Bronchial epithelial cell (primary cell): ENCODE measurements at regions not wholly inside any gene's neighbourhood (a gene's known extent, or its start where the extent isn't known, plus 50 kb on each side); places are given as distances from the start of the nearest gene placed in this dataset.
A peak's percentile ranks its signal among the peaks of the same experiment; 100 is the strongest.

Experiments used
- DNase-seq: peaks from one replicate; pipeline ENCODE4 v3.0.0-alpha.2; 2010; ENCODE audit warnings: low read depth
- FAIRE-seq: peaks from 2 replicates; lab custom pipeline; 2011; peaks lifted over from hg19 to GRCh38; lab: Jason Lieb, UNC
- H3K27me3 ChIP-seq: 2 replicates; pipeline ENCODE4 v1.5.1; 2011; ENCODE audit warnings: low read length; ENCODE audit not compliant: control insufficient read depth, insufficient read depth
- H3K36me3 ChIP-seq: 2 replicates; pipeline ENCODE4 v1.5.1; 2011; ENCODE audit warnings: low read length; ENCODE audit not compliant: control insufficient read depth, insufficient read depth
- H3K4me3 ChIP-seq: 2 replicates; pipeline ENCODE4 v1.5.1; 2011; ENCODE audit warnings: mild to moderate bottlenecking, low read depth, low read length, control low read depth
- TF ChIP-seq, protein P1 (sequence below): IDR thresholded peaks from 2 replicates; pipeline ENCODE4 v1.5.1; 2011; ENCODE audit warnings: mild to moderate bottlenecking, moderate library complexity, low read length, control low read depth, inconsistent platforms; ENCODE audit not compliant: insufficient read depth, severe bottlenecking

DNA sequence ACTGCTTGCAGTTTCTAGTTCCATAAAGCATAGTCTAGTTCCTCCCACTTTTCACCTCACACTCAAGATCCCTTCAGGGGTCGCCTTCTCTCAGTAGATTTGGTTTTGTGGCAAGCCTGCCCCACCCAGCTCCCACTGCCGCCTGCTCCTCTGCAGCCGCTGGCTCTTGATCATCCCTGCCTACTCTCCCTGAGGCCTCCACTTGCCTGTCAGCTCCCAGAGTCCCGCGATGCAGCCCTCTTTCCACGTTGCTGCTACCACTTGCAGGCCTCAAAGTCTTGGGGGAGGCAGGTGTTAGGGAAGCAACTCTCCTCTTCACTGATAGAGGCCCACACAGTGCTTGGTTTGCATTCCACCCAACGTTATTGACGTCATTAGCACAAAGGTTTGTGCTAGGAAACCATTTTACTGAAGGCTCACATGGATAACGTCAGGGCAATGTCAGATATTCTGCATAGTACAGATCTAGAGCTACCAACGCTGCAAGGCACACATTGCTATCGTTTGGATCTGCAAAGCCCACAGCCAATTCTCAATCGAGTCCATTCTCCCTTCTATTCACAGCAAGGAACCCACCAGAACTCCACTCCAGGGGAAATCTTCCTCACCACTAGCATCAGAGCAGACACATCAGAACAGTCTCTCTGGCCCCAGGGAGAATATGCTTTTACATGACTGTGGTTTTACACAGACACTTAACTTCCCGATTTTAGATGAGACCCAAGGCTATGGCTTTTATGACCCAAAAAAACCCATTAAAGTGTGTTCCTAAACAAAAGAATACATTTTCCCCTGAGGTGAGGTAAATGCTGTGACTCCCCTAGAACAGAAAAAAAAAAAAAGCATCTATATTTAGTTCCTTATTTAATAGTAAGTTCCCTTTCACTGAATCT is 519.5 kb upstream of the CAMK1G start:
- TF ChIP-seq, protein P1, sequence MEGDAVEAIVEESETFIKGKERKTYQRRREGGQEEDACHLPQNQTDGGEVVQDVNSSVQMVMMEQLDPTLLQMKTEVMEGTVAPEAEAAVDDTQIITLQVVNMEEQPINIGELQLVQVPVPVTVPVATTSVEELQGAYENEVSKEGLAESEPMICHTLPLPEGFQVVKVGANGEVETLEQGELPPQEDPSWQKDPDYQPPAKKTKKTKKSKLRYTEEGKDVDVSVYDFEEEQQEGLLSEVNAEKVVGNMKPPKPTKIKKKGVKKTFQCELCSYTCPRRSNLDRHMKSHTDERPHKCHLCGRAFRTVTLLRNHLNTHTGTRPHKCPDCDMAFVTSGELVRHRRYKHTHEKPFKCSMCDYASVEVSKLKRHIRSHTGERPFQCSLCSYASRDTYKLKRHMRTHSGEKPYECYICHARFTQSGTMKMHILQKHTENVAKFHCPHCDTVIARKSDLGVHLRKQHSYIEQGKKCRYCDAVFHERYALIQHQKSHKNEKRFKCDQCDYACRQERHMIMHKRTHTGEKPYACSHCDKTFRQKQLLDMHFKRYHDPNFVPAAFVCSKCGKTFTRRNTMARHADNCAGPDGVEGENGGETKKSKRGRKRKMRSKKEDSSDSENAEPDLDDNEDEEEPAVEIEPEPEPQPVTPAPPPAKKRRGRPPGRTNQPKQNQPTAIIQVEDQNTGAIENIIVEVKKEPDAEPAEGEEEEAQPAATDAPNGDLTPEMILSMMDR = no peak
- FAIRE-seq (no peak), DNase-seq (no peak)
- H3K4me3 ChIP-seq = no peak overlapping the region
- no peaks in the 10 kb centered on the region for H3K27me3 ChIP-seq
- no peaks in the 10 kb centered on the region for H3K36me3 ChIP-seq

DNA sequence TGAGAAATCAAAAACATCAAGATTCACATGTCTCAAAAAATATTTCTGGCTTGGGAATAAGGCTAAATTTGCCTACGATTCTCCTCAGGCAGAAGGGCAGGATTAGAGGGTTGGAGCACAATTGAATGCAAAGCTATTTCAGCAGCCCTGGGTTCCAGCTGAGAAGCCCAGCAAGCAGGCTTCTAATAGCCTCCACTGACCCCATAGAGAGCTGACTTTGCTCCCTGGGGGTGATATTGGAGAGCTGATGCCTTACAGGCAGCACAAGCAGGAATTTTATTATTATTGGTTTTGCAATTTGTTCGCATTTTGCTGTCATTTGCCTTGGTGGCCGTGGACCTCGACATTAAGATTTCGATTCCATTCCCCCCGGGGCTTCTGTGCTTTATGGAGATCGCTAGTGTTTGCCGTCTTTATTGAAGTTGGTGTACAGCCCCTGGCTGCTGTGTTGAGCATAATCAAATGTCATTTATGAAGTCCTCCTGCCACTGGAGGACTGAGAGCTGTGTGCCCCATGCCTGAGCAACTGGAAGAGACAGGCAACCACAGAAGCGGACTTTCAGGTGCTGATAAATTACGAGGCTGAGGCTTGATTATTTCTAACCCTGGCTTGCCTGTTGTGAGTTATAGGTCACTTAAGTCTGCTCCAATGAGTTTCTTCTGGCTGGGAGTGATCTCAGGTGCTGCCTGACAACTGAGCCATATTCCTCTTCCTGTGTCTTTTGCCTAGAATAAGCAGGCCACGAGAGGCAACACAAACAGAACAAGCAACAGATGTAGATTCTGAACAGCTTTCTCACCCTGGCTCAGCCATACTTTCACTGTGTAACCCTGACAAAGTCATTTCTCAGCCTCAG is 518.4 kb upstream of the CAMK1G start:
- TF ChIP-seq, protein P1 = no peak
- Histone ChIP-seq H3K4me3 (no peak overlapping the region), H3K27me3 (no peaks in the 10 kb centered on the region), H3K36me3 (no peaks in the 10 kb centered on the region)
- FAIRE-seq (no peak), DNase-seq (no peak)

DNA sequence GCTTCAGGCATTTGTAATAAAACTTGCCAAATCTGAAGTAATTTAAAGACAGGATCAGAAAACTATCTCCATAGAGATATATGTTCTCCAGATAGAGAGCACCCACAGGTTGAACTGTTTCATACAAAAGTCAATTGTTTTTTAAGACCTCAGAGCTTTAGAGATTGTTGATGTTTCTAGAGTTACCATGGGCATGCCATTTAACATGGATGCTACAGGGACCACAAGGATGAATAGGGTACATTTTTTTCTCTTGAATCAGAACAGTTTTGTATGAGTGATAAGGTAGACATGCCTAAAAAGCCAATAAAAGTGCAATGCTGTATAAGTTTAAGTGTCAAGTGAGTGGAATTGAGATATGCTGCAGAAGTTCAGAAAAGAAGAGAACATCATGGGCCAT is 511.0 kb upstream of the CAMK1G start:
- TF ChIP-seq, protein P1 = no peak
- H3K4me3 ChIP-seq = no peak overlapping the region
- H3K27me3 ChIP-seq = no peaks in the 10 kb centered on the region
- DNase-seq = no peak
- no peaks in the 10 kb centered on the region for H3K36me3 ChIP-seq
- peak; percentile 28 for FAIRE-seq

DNA sequence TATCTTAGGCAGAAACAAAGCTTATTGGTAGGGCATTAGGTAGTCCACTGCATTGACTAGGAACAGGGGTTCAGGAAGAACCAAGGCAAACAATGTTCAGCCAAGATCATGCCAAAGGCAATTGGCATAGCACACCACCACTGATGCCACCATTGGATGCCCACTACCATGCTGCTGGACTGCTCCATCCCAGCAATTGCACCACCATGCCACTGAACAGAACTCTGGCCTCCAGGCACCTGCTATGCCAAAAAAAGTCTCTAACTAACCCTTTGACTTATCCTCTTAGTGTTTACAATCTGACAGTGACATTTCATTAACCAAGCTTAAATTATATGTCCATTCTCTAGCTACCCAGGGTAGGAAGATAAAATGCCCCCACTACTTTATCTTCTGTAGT is 509.6 kb upstream of the CAMK1G start:
- H3K4me3 ChIP-seq = no peak overlapping the region
- TF ChIP-seq, protein P1 = no peak
- H3K36me3 ChIP-seq = no peaks in the 10 kb centered on the region
- H3K27me3 ChIP-seq = no peaks in the 10 kb centered on the region
- DNase-seq = no peak
- no peak for FAIRE-seq

DNA sequence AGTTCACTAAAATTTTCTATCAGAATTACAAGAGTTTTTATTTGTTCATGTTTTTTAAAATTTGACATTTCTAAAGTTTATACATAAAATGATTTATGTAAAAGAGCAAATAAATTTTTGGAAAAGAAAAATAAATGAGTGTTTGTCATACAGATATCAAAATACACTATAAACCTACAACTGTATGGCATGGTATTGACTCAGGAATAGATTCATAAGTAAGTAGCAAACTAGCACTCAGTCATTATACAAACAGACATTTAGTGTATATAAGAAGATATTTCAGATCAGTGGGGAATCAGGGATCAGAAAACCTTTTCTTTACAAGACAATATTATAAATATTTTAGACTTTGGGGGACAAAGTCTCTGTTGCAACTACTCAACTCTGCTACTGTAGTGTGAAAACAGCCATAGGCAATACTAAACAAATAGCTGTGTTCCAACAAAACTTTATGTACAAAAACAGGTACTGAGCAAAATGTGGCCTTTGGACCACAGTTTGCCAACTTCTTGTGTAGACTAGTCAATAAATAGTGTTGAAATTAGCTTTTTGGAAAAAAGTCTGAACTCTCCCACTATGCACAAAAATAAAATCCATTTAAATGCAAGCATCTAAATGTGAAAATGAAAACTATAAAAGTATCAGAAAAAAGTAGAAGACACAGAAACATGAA is 508.8 kb upstream of the CAMK1G start:
- FAIRE-seq (no peak), DNase-seq (no peak)
- no peaks in the 10 kb centered on the region for H3K36me3 ChIP-seq
- no peak overlapping the region for H3K4me3 ChIP-seq
- no peaks in the 10 kb centered on the region for H3K27me3 ChIP-seq
- TF ChIP-seq, protein P1 = no peak
